ENCODE measurements at regions not wholly inside any gene's neighbourhood (a gene's known extent, or its start where the extent isn't known, plus 50 kb on each side); places are given as distances from the start of the nearest gene placed in this dataset.

- no peak for ATAC-seq
These were observed 471.1 kb upstream of the FAM98A start for GRCh38 chr2:34070196-34070595.

DNA sequence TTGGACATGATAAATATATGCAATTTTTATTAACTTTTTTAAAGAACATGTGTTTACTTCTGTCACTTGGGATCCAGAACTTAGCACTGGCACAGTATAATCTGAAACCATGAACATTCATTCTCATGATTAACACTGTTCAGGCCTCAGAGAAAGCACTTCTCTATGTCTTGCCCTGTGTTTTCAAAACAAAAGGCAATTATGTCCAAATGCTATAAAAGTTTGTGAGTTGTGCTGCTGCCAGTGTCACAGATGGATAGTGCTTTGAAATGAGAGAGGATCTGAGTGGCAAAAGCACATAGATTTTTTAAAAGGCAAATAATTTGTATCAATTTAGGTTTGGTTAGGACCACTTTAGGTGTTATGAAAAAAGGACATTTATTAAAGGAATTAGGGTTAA lies 470.5 kb upstream of the FAM98A start:
- DNase-seq (ENCODE audit: low spot score): no peak
- ATAC-seq: no peak

More at GRCh38 chr2:34070196-34070595, 471.1 kb upstream of the FAM98A start:
- no peak for DNase-seq (ENCODE audit: low spot score)

- no peak for ATAC-seq
- no peak for DNase-seq (ENCODE audit: low spot score)
These were observed 451.3 kb upstream of the FAM98A start for GRCh38 chr2:34050413-34050812.

DNA sequence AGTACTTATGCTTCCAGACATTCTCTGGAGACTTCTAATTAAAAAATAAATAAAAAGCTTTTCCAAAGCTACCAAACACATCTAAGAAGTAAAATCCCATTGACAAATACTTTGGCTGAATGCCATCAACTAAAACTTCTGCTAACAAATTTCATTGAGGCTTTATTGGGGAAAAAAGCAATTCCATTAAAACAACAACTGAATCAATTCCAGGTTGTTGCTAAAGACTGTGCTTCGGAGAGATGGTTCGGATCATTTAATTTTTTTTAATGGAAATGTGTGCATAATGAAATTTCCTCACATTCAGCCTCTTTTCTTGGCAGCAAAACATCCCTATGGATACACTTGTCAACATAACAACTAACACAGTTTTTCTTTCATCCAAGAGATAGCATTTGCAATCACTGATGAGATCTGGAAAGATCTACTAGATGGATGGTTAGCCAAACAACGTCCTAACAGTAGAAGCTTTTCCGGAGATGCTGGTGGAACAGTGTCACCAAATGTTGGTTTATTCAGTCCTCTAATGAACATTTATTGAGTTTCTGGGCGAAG lies 446.1 kb upstream of the FAM98A start:
- no peak for DNase-seq (ENCODE audit: low spot score)
- ATAC-seq: no peak

DNA sequence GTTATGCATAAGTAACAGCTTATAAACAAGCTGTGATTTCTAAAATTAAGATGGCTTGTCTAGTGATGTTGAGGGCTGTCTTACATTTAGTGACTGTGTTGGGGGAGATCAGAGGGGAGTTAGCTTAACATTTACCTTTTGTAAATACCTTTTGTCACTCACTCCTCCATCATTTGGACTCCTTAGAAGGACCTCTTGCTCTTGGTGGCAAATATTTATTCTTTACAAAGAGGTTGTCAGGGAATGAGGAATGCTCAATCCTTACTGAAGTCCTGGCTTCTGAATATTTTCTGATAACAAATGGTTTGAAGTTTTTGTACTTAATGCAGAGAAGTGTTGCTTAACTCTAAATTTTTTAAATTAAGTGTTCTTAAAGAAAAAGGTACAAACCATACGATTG lies 438.8 kb upstream of the FAM98A start:
- DNase-seq (ENCODE audit: low spot score): no peak
- no peak for ATAC-seq

DNA sequence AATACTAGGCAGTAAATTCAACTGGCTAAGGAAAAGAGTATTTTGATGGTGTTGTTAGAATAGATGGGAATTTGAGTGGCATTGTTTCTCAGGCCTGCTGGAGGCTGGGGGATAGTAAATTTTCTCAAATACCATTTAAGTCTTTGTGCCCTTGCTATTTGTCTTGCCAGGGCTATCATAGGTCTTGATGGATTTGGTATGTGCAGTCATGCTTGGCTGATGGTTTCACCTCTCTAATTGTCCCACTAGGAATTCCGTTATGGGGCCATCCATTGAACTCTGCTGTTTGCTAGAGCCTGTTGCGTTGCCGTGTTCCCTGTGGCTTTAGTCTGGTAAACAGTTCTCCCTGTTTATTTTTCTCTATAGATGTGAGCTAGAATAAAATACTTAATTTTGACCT lies 438.1 kb upstream of the FAM98A start:
- ATAC-seq: no peak

DNA sequence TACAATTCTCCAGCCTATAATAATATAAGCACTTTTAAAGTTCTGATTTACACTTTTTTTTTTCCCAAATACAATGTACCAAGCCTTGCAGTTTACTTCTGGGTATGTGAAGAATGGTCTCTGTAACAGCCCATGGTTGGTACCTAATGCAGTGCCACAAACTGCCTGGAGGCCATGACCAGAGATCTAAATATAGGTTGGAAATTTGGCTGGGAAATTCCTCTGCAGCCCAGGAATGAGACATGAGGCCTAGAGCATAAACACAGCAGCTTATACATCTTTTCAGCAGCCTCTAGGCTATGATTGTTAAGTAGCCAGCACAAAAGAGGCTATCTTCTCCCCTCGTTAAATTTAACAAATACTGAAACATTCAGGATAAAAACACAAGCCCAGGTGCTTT lies 432.0 kb upstream of the FAM98A start:
- DNase-seq (ENCODE audit: low spot score): no peak
- no peak for ATAC-seq

More for the DNA sequence above, 438.1 kb upstream of the FAM98A start:
- DNase-seq (ENCODE audit: low spot score): no peak

DNA sequence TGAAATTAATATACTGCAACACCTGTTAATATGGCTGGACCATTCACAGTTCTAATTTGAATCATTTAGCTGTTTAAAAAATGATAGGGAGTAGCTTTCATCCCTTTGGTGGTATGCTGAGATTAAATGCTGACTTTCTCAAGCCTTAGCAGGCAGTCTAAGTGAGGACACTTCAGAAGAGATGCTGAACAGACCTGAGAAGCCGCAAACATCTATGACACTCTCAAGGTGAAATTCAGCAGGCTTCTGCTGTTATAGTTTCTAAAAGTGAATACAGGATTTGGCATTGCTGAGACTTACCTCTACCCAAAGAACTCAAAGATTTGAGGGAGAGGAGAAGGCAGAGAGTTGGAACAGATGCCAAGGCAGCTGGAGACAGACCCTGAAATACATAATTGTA lies 431.2 kb upstream of the FAM98A start:
- ATAC-seq (no peak), DNase-seq (ENCODE audit: low spot score) (no peak)

- no peak for DNase-seq (ENCODE audit: low spot score)
- no peak for ATAC-seq
These were observed 430.0 kb upstream of the FAM98A start for GRCh38 chr2:34029073-34029472.

- ATAC-seq: no peak
- DNase-seq (ENCODE audit: low spot score): no peak
These were observed 426.1 kb upstream of the FAM98A start for GRCh38 chr2:34025196-34025595.

GRCh38 chr2:34012715-34013302 lies 413.7 kb upstream of the FAM98A start:
- ATAC-seq (peak; percentile 83), DNase-seq (ENCODE audit: low spot score) (peak; percentile 50)

DNA sequence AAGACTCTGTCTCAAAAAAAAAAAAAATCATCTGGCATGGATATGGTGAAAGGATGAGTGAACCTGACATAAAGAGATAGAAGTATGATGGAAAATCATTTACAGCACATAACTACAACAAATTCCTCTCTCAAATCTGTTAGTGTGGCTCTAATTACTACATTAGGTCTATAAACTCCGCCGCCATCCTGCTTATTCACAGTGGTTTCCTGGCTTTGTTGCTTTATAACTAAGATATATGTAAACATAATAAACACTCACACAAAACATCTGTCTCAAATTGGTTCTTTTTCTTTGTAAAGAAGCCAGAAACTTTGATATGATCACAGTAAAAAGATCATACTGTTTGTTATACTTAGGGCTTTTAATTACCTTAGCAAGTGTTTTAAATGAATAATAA lies 412.6 kb upstream of the FAM98A start:
- ATAC-seq (no peak), DNase-seq (ENCODE audit: low spot score) (no peak)

DNA sequence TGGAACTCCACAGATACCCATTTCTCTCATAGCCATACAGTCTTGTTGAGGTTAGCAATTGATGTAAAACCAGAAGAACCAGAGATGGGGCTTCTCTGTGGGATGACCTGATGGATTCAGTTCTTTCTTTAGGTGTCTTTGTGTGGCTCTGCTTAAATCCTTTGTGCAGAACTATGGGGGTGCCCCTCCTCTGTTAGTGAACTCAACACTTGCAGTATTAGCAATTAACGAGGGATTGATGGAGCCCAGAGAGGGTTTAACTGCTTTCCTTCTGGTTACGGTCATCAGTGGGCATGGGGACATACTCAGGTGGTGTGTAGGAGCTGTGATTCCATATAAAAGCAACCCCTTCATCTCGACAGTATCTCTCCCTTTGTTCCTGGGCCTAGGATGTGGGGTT lies 406.8 kb upstream of the FAM98A start:
- no peak for DNase-seq (ENCODE audit: low spot score)
- no peak for ATAC-seq

- DNase-seq (ENCODE audit: low spot score) (no peak), ATAC-seq (no peak)
These were observed 405.8 kb upstream of the FAM98A start for GRCh38 chr2:34004936-34005335.

GRCh38 chr2:34003795-34004194 lies 404.7 kb upstream of the FAM98A start:
- ATAC-seq (no peak), DNase-seq (ENCODE audit: low spot score) (no peak)

DNA sequence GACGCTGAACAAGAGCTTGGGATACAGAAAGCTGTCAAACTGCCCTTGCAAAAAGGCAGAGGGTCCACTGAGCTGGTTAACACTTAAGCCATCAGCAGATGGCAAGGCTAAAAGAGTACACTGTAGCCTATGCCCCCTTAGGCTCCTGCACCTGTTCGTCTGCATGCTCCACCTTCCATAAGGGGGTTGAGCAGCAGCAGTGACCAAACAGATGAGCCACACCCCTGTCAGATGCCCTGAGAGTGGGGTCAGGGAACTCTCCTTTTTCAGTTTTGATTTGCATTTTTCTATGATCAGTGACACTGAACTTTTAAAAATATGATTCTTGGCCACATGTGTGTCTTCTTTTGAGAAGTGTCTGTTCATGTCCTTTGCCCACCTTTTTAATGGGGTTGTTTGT lies 402.5 kb upstream of the FAM98A start:
- no peak for ATAC-seq

GRCh38 chr2:33984131-33984530 lies 385.0 kb upstream of the FAM98A start:
- DNase-seq (ENCODE audit: low spot score): no peak
- ATAC-seq: no peak

More for the DNA sequence above, 402.5 kb upstream of the FAM98A start:
- DNase-seq (ENCODE audit: low spot score): no peak

GRCh38 chr2:33978471-33978870 lies 379.4 kb upstream of the FAM98A start:
- ATAC-seq: no peak

DNA sequence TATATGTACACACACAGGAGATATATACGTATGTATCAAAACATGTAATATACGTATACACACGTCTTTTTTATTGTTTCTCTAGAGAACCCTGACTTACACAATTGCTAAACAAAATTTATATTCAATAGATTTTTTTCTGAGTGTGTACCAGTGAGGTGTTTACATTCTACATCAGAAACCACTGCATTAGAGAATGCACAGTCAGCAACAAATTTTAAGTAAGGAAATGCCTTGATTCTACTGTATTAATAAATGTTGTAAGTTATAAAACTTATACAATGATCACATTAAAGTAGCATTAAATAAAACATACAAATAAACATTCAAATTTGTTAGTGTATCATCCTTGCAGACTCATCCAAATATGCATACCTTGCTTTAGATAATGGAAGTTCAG lies 376.4 kb upstream of the FAM98A start:
- ATAC-seq (no peak), DNase-seq (ENCODE audit: low spot score) (no peak)

More at GRCh38 chr2:33978471-33978870, 379.4 kb upstream of the FAM98A start:
- no peak for DNase-seq (ENCODE audit: low spot score)

- ATAC-seq (no peak), DNase-seq (ENCODE audit: low spot score) (no peak)
These were observed 368.0 kb upstream of the FAM98A start for GRCh38 chr2:33967103-33967502.

DNA sequence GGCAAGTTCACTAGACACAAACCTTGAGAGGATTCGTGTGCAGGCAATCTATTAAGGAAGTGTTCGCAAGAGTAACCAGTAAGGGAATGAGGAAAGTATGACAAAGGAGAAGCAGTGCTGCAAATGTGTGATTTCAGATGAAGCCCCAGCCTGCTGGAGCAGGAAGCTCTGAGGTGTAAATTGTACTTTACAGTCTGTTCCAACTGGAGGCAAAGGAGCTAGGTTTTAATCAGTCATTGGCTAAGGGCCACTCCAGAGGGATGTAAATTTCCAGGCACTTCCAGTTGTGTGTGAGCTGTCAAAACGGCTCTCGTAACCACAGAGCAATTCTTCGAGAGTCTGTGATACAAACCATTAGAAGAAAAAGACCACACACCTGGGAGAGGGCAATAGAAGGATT lies 359.5 kb upstream of the FAM98A start:
- ATAC-seq (no peak), DNase-seq (ENCODE audit: low spot score) (no peak)

- no peak for ATAC-seq
- no peak for DNase-seq (ENCODE audit: low spot score)
These were observed 350.3 kb upstream of the FAM98A start for GRCh38 chr2:33949371-33949770.

GRCh38 chr2:33946193-33946592 lies 347.1 kb upstream of the FAM98A start:
- DNase-seq (ENCODE audit: low spot score): no peak
- no peak for ATAC-seq

Data from left lobe of liver (tissue), 2 donors.